GM21529 (cell line): ENCODE measurements at regions not wholly inside any gene's neighbourhood (a gene's known extent, or its start where the extent isn't known, plus 50 kb on each side); places are given as distances from the start of the nearest gene placed in this dataset.
"Not testable (repeated sequence)": the region's sequence is repeated elsewhere in the genome, so short reads cannot be mapped to it uniquely, and the experiment has no call there.

Source experiments
- ATAC-seq: cut with Tn5 transposase; IDR thresholded peaks from one replicate; pipeline ENCODE4 v1.9.1; 2021; ENCODE audit not compliant: unreplicated experiment

GRCh38 chr14:59037620-59038019 is 150.8 kb upstream of the DAAM1 start:
- no peak for ATAC-seq

GRCh38 chr14:59038746-59039145 is 149.7 kb upstream of the DAAM1 start:
- no peak for ATAC-seq

DNA sequence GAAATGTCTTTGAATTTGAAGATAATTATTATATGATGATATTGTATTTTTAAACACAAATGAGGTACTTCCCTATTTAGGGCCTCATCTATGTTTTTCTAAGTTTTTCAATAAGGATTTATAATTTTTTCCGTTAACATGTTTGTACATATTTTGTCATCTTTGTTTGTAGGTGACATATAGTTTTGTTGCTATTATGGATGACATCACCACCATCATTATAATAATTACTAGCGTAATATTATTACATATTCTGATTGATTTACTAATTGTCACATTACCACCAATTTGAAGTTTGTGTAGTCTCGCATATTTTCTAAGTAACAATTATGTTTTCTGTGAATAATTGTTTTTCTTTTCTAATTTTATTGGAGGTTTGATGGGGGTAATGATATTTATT is 147.2 kb upstream of the DAAM1 start:
- no peak for ATAC-seq

GRCh38 chr14:59044707-59045106 is 143.8 kb upstream of the DAAM1 start:
- no peak for ATAC-seq

GRCh38 chr14:59046746-59047145 is 141.7 kb upstream of the DAAM1 start:
- no peak for ATAC-seq

DNA sequence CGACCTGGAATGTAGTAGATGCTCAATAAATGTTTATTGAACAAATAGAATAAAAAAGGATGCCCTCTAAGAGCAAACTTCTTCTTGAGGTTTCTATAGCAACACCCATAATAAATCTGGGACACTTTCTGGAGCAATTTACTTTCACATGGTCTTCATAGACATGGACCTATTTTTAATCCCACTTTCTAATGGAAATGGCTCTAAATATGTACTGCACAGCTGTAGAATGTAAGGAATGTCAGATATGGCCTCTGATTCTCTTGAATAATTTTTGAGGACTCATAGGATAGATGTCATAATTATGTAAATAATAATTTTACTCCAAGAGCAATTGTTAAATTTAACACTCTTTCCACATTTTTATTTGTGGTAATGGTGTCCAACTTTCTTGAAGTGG is 133.5 kb upstream of the DAAM1 start:
- no peak for ATAC-seq

DNA sequence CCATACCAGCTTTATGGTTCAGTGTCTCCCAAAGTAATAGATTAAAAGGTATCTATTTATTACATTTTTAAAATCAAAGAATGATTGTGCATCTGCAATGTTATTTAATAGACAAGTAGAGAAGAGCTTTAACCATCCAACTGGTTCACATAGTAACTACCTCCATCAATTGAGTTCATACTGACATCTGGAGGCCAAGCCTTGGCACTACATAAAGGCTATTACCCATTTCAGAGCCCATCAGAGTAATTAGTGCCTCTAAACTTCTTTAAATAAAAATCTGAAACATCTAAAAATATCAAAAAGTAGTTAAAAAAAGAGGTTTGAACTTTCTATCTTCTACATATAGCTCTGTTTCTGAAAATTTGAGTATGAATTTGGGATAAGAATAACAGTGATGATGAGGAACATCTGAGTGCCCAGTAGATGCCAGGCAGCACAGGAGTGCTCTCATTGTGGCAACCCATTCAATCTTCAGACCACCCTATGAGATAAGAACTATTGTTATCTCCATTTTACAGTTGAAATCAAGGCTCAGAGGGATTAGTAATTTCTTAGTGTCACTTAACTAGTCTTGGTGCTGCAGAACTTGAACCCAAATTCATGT is 132.9 kb upstream of the DAAM1 start:
- ATAC-seq, result peak; percentile 78

DNA sequence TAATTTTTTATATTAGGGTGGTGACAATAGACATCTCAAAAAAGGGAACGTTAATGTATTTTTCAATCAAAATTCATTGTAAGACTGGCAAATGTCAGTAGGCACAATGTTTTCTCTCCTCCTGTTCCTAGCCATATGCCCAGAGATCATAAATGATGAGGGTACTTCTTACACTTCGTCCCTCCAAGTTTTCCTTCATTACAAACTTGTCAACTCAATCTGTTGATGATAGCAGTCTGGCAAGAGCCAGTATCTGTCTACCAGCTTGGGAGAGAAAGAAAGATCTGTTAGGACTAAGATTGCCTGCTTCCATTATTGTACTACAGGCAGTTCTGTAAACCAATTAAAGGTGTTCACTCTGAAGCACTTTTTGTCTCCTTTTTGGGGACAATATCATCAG is 130.9 kb upstream of the DAAM1 start:
- no peak for ATAC-seq

DNA sequence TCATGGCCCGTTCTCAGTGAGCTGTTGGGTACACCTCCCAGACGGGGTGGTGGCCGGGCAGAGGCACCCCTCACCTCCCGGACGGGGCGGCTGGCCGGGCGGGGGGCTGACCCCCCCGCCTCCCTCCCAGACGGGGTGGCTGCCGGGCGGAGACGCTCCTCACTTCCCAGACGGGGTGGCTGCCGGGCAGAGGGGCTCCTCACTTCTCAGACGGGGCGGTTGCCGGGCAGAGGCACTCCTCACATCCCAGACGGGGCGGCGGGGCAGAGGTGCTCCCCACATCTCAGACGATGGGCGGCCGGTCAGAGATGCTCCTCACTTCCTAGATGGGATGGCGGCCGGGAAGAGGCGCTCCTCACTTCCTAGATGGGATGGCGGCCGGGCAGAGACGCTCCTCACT is 129.7 kb upstream of the DAAM1 start:
- not testable (repeated sequence) for ATAC-seq

GRCh38 chr14:59060841-59061240 is 127.6 kb upstream of the DAAM1 start:
- no peak for ATAC-seq

- ATAC-seq, result no peak
Observed at GRCh38 chr14:59061292-59061691, 127.2 kb upstream of the DAAM1 start.

- no peak for ATAC-seq
Observed at GRCh38 chr14:59063259-59063658, 125.2 kb upstream of the DAAM1 start.

- no peak for ATAC-seq
Observed at GRCh38 chr14:59067127-59067894, 121.2 kb upstream of the DAAM1 start.

- ATAC-seq, result no peak
Observed at GRCh38 chr14:59069163-59069854, 119.2 kb upstream of the DAAM1 start.

DNA sequence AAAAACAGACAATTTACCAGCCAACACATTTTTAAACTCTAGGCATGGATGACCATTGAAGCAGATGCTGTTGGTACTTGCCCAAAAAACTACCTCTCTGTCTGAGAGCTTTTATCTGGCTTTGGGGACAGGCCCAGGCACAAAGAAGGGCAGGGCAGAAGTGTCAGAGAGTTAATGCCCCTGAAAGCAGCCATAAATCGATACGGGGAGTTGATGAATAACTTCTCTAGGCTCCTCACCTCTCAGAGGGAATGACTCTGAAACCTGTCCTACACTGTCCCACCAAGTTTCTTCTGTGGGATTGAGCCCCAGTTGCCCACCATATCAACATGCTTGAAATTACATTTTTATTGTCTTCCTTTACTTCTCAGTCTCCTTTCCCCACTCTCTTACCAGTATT is 113.0 kb upstream of the DAAM1 start:
- ATAC-seq, result no peak

- ATAC-seq, result no peak
Observed at GRCh38 chr14:59081720-59082119, 106.7 kb upstream of the DAAM1 start.

DNA sequence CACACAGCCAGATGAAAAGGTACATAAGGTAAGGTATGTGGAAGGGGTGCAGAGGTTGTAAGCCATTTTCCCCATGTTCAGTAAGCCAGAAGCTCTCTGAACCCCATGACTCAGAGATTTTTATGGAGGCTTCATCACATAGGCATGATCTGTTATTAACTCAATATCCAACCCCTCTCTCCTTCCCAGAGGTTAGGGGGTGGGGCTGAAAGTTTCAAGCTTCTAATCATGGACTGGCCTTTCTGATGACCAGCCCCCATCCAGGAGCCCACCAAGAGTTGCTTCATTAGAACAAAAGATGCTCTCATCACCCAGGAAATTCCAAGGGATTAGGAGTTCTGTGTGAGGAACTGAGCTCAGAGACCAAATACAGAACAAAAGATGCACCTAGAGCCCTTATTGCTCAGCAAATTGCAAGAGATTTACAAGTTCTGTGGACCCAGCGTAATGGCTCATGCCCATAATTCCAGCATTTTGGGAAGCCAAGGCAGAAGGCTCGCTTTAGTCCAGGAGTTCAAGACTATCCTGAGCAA is 103.2 kb upstream of the DAAM1 start:
- ATAC-seq, result no peak

- ATAC-seq, result no peak
Observed at GRCh38 chr14:59086241-59086882, 102.1 kb upstream of the DAAM1 start.

GRCh38 chr14:59087240-59087639 is 101.2 kb upstream of the DAAM1 start:
- ATAC-seq, result no peak

- ATAC-seq, result no peak
Observed at GRCh38 chr14:59087711-59088110, 100.8 kb upstream of the DAAM1 start.

DNA sequence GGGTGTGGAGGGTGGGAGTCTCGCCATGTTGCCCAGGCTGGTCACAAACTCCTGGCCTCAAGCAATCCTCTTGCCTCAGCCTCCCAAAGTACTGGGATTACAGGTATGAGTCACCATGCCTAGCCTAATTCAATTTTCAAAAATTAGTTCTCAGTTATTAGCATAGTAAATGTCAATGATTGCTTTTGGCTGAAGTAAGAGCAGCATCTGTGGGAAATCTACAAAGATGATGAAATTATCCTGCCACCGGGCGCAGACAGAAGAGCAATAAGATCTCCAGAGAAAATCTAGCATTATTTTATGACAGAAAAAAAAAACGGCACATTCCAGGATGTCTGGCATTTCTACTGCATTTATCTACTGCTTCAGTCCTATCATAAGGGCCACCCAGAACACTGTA is 97.9 kb upstream of the DAAM1 start:
- ATAC-seq, result no peak
